ENCODE measurements at regions not wholly inside any gene's neighbourhood (a gene's known extent, or its start where the extent isn't known, plus 50 kb on each side); places are given as distances from the start of the nearest gene placed in this dataset.
A peak's percentile ranks its signal among the peaks of the same experiment; 100 is the strongest.
"Not testable (repeated sequence)": the region's sequence is repeated elsewhere in the genome, so short reads cannot be mapped to it uniquely, and the experiment has no call there.

DNA sequence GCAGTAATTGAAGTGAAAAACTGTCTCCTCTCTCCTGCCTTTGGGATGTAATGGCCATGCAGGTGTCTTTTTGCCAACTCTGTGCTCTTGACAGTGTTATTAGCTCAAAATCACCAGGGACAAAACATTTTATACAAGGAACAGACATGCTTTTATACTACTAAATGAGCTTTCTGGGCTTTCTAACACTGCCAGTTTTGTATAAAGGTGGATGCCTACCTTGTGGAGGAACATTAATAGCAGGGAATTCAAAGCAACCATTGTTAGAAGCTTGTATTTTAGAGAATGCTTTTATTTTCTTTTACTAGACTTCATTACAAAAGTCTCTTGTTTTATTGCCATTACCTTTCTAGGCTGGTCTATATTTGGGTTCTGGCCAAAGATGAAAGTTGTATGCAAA lies 54.7 kb upstream of the ARSJ start:
- ChIA-PET POLR2A (no interaction called here), CTCF (interaction anchor here (0.7 kb wide), 1 partner anchor 11 kb away, joined by 3 read pairs; no protein-coding TSS in a partner anchor)
- no peaks in the 10 kb centered on the region for H3K36me3 Mint-ChIP-seq (ENCODE audit: low read depth)
- ATAC-seq (no peak), DNase-seq (no peak)
- H3K27me3 Mint-ChIP-seq = no peaks in the 10 kb centered on the region
- H3K9me3 Mint-ChIP-seq (ENCODE audit: low read depth) = no peaks in the 10 kb centered on the region
- no peak overlapping the region for H3K27ac Mint-ChIP-seq
- no peak overlapping the region for H3K4me3 Mint-ChIP-seq
- intact Hi-C loops (cut with DNase I, micrococcal nuclease) = no loop called here
- no peaks in the 10 kb centered on the region for H3K4me1 Mint-ChIP-seq

DNA sequence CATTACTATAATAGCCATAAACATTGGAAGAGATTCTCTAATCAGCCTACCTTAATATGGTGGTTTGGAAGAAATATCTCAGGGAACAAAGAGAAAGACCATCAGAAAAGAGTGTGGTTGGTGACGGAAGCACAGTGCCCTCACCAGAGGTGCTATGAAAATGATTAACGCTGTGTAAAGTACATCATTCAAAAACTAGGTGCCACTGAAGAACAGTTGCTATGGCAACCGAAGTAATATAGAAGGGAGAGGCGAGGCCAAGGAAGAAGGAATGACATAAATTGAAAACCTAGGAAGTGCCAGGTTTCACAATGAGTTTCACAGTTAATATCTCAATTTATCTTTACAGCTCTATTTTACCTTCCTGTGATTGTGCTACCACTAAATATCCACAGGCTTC lies 57.0 kb upstream of the ARSJ start:
- H3K36me3 Mint-ChIP-seq (ENCODE audit: low read depth) = no peaks in the 10 kb centered on the region
- ATAC-seq (no peak), DNase-seq (no peak)
- H3K27ac Mint-ChIP-seq = no peak overlapping the region
- H3K9me3 Mint-ChIP-seq (ENCODE audit: low read depth) = no peaks in the 10 kb centered on the region
- ChIA-PET CTCF (interaction anchor here (1.0 kb wide), 1 partner anchor 718 kb away, joined by 4 read pairs; no protein-coding TSS in a partner anchor), POLR2A (no interaction called here)
- H3K4me1 Mint-ChIP-seq = peaks cover 8% of the 10 kb centered on the region
- no peaks in the 10 kb centered on the region for H3K27me3 Mint-ChIP-seq
- intact Hi-C loops (cut with DNase I, micrococcal nuclease) = no loop called here
- no peak overlapping the region for H3K4me3 Mint-ChIP-seq

DNA sequence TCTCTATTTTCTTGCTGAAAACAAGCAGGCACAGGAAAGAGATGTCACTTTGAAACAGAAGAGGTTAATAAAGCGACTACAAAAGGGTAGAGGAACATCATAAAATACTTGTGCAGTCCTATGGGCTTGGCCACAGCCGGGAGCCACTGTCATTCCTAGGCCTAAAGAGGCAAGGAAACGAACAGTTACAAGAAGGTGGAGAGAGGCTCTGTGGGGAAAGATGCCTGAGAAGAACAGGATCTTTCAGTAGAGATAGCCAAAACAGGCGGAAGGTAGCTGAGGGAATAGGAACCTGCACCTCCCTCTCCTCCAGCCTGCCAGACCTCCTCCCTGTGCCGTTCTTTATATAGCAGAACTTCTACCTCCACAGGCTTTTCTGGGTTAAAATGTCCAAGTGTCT lies 57.4 kb upstream of the ARSJ start:
- ChIA-PET POLR2A (no interaction called here), CTCF (interaction anchor here (1.0 kb wide), 1 partner anchor 719 kb away, joined by 4 read pairs; no protein-coding TSS in a partner anchor)
- Mint-ChIP-seq H3K27me3 (no peaks in the 10 kb centered on the region), H3K4me1 (peaks cover 8% of the 10 kb centered on the region), H3K27ac (no peak overlapping the region), H3K9me3 (ENCODE audit: low read depth) (no peaks in the 10 kb centered on the region), H3K36me3 (ENCODE audit: low read depth) (no peaks in the 10 kb centered on the region), H3K4me3 (no peak overlapping the region)
- ATAC-seq = no peak
- no peak for DNase-seq
- intact Hi-C loops (cut with DNase I, micrococcal nuclease) = no loop called here

DNA sequence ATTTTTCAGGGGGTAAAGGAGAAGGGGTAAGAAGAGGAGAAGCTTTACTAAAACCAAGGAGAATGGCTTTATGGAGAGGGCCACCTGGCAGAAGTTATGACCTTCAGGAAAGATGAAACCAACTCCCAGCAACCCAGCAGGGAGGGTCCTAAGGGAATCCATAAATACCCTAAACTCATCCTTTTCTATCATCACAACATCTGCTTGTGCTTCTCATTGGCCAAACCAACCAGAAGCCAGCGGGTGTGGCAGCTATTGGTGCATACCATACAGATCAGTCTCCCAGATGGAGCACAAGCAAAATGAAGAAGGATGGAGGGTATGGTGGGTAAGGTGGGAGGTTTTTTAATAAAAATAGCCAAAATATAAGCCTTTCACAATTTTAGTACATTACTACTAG lies 58.5 kb upstream of the ARSJ start:
- no peak for ATAC-seq
- ChIA-PET POLR2A (interaction anchor here (0.6 kb wide), 1 partner anchor 435 kb away, joined by 3 read pairs; no protein-coding TSS in a partner anchor), CTCF (interaction anchor here (0.7 kb wide), 1 partner anchor 854 kb away, joined by 3 read pairs; no protein-coding TSS in a partner anchor)
- Mint-ChIP-seq H3K27me3 (no peaks in the 10 kb centered on the region), H3K4me1 (peaks cover 8% of the 10 kb centered on the region), H3K27ac (no peak overlapping the region), H3K36me3 (ENCODE audit: low read depth) (no peaks in the 10 kb centered on the region), H3K4me3 (no peak overlapping the region), H3K9me3 (ENCODE audit: low read depth) (no peaks in the 10 kb centered on the region)
- DNase-seq = no peak
- intact Hi-C loops (cut with DNase I, micrococcal nuclease) = no loop called here

DNA sequence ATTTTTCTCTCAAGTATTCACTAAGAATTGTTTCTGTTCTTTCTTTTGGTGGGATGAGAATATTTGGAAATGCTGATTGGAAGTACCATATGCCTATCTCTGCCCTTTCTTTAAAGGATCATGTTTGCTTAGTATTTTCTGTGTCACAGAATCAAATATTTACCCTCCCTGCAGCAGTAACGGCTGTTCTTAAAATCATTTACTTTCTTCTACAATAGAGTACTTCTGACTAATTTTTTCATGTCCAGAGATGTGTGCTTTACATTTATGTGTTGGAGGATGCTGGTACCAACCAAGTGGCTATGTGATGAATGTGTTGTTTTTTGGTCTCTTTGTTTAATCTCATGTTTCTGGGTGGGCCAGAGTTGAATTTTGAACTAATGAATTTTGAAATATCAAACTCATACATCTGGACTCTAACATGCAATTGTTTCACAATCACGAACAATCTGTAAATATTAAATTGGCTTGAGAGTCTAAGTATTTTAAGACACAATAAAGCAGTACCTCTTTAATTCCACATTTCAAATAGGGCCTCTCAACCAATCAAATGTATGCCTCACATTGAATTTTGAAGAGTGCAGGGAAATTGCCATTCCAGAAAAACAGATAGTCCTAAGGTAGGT lies 59.4 kb upstream of the ARSJ start:
- ChIA-PET CTCF (no interaction called here), POLR2A (no interaction called here)
- DNase-seq (no peak), ATAC-seq (no peak)
- H3K9me3 Mint-ChIP-seq (ENCODE audit: low read depth) = no peaks in the 10 kb centered on the region
- no peaks in the 10 kb centered on the region for H3K36me3 Mint-ChIP-seq (ENCODE audit: low read depth)
- H3K27me3 Mint-ChIP-seq = no peaks in the 10 kb centered on the region
- H3K27ac Mint-ChIP-seq = no peak overlapping the region
- no peak overlapping the region for H3K4me3 Mint-ChIP-seq
- peaks cover 8% of the 10 kb centered on the region for H3K4me1 Mint-ChIP-seq
- intact Hi-C loops (cut with DNase I, micrococcal nuclease) = no loop called here

DNA sequence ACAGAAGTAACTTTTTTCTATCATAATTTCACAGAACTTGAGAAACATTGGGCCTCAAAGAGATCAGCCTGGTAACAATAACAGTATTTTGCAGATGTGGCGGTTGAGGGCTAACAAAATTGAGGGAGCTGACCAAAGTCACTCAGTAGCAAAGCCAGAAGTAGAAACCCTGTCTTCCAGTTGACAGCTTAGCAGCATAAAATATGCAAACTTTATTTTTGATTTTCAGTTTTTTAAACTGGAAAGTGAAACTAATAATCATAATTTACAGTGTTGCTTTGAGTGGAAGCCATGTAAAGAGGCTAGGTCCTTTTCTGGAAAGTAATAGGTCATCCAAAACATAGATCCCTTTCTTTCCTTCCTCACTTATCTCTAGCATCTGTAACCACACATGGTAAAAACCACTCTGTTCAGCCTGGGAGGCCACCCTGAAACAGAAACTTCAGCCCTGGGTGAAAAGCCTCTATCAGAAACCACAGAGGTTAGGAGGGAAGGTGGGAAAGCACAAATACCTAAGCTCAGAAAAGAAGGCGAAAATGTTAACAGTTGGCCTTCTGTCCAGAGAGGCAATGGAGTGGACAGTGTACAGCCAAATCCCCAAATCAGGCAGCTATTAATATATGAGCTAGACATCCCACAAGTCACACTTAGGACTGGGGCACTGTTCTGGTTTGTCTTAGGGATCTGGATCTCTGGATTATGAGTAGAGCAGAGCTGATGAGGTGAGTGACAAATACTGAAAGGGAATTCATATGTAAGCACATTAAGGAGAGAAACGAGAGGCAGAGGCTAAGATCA lies 61.1 kb upstream of the ARSJ start:
- DNase-seq (no peak), ATAC-seq (peak; percentile 26)
- Mint-ChIP-seq H3K27ac (no peak overlapping the region), H3K27me3 (no peaks in the 10 kb centered on the region), H3K4me3 (no peak overlapping the region), H3K4me1 (peaks cover 8% of the 10 kb centered on the region), H3K9me3 (ENCODE audit: low read depth) (no peaks in the 10 kb centered on the region), H3K36me3 (ENCODE audit: low read depth) (no peaks in the 10 kb centered on the region)
- CTCF ChIA-PET = interaction anchor here (0.9 kb wide), 1 partner anchor 316 kb away, joined by 3 read pairs; no protein-coding TSS in a partner anchor
- POLR2A ChIA-PET = no interaction called here
- intact Hi-C loops (cut with DNase I, micrococcal nuclease) = no loop called here

DNA sequence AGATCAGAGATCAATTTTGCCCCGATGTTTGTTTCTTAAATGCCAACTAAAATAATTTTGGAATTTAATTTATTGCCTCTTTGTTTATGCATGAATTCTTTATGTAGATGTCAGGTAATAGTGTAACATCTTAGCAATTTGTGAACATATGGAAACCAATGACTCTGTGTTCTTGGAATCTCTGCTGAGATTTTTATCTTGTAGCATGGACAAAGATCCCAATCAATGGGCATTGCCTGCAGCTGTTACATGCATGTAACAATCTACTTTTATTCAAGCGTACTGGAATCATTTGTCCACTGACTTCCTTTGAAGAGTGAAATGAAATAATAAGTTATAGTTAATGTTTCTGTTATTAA lies 61.6 kb upstream of the ARSJ start:
- Mint-ChIP-seq H3K9me3 (ENCODE audit: low read depth) (no peaks in the 10 kb centered on the region), H3K36me3 (ENCODE audit: low read depth) (no peaks in the 10 kb centered on the region), H3K27me3 (no peaks in the 10 kb centered on the region), H3K27ac (no peak overlapping the region), H3K4me3 (no peak overlapping the region), H3K4me1 (peaks cover 8% of the 10 kb centered on the region)
- ATAC-seq = no peak
- CTCF ChIA-PET = interaction anchor here (0.9 kb wide), 1 partner anchor 316 kb away, joined by 3 read pairs; no protein-coding TSS in a partner anchor
- intact Hi-C loops (cut with DNase I, micrococcal nuclease) = no loop called here
- no peak for DNase-seq
- POLR2A ChIA-PET = no interaction called here

DNA sequence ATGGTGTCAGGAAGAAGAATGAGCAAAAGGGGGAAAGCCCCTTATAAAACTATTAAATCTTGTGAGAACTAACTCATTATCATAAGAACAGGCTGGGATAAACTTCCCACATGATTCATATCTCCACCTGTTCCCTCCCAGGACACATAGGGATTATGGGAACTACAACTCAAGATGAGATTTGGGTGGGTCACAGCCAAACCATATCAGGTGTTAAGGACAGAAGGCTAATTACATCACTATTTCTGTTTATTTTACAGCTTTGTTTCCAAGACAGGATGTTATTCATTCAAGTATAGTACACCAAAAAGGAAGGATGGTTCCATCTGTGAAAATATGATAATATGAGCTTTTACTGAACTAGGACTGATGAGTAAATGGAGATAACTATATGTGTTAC lies 63.7 kb upstream of the ARSJ start:
- Mint-ChIP-seq H3K27ac (no peak overlapping the region), H3K9me3 (ENCODE audit: low read depth) (no peaks in the 10 kb centered on the region), H3K4me3 (no peak overlapping the region), H3K27me3 (no peaks in the 10 kb centered on the region), H3K4me1 (peaks cover 8% of the 10 kb centered on the region), H3K36me3 (ENCODE audit: low read depth) (no peaks in the 10 kb centered on the region)
- POLR2A ChIA-PET = no interaction called here
- no peak for DNase-seq
- intact Hi-C loops (cut with DNase I, micrococcal nuclease) = no loop called here
- CTCF ChIA-PET = interaction anchor here (0.5 kb wide), 1 partner anchor 13 kb away, joined by 4 read pairs; no protein-coding TSS in a partner anchor
- no peak for ATAC-seq

DNA sequence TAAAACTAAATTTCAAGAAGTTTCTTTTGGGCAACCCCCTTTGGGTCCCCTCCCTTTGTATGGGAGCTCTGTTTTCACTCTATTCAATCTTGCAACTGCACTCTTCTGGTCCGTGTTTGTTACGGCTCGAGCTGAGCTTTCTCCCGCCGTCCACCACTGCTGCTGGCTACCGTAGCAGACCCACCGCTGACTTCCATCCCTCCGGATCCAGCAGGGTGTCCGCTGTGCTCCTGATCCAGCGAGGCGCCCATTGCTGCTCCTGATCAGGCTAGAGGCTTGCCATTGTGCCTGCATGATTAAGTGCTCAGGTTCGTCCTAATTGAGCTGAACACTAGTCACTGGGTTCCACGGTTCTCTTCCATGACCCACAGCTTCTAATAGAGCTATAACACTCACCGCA lies 64.9 kb upstream of the ARSJ start:
- H3K4me1 Mint-ChIP-seq; H3K36me3 Mint-ChIP-seq (ENCODE audit: low read depth); intact Hi-C loops (cut with DNase I, micrococcal nuclease); H3K27me3 Mint-ChIP-seq; H3K4me3 Mint-ChIP-seq; DNase-seq; H3K27ac Mint-ChIP-seq; H3K9me3 Mint-ChIP-seq (ENCODE audit: low read depth); ATAC-seq; POLR2A ChIA-PET: not testable (repeated sequence)
- CTCF ChIA-PET = interaction anchor here (0.7 kb wide), 1 partner anchor 11 kb away, joined by 3 read pairs; no protein-coding TSS in a partner anchor

DNA sequence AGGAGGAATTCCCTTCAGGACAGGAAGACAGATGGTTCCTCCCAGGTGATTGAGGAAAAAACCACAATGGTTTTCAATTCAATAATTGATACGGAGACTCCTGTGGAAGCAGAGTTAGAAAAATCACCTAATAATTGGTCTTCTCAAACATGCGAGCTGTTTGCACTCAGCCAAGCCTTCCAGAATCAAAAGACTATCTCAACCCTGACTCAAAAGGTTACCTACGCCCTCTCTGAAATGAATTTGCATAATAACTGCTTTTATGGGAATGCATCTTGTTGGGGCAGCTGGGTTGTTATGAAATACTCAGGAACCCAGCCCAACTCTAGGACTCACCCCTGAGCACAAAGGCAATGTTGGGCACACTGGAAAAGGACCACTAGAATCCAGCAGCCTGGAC lies 66.9 kb upstream of the ARSJ start:
- POLR2A ChIA-PET = no interaction called here
- H3K36me3 Mint-ChIP-seq (ENCODE audit: low read depth) = no peaks in the 10 kb centered on the region
- no peaks in the 10 kb centered on the region for H3K4me1 Mint-ChIP-seq
- no peak for DNase-seq
- ATAC-seq = no peak
- intact Hi-C loops (cut with DNase I, micrococcal nuclease) = no loop called here
- no peaks in the 10 kb centered on the region for H3K9me3 Mint-ChIP-seq (ENCODE audit: low read depth)
- no peak overlapping the region for H3K27ac Mint-ChIP-seq
- CTCF ChIA-PET = no interaction called here
- no peaks in the 10 kb centered on the region for H3K27me3 Mint-ChIP-seq
- H3K4me3 Mint-ChIP-seq = no peak overlapping the region

DNA sequence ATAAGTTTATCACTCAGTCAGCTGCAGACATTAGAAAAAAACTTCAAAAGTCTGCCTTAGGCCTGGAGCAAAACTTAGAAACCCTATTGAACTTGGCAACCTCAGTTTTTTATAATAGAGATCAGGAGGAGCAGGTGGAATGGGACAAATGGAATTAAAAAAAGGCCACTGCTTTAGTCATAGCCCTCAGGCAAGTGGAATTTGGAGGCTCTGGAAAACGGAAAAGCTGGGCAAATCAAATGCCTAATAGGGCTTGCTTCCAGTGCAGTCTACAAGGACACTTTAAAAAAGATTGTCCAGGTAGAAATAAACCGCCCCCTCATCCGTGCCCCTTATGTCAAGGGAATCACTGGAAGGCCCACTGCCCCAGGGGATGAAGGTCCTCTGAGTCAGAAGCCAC lies 68.7 kb upstream of the ARSJ start:
- H3K36me3 Mint-ChIP-seq (ENCODE audit: low read depth); DNase-seq; H3K27ac Mint-ChIP-seq; H3K9me3 Mint-ChIP-seq (ENCODE audit: low read depth); H3K27me3 Mint-ChIP-seq; ATAC-seq; intact Hi-C loops (cut with DNase I, micrococcal nuclease); H3K4me1 Mint-ChIP-seq; H3K4me3 Mint-ChIP-seq; POLR2A ChIA-PET; CTCF ChIA-PET: not testable (repeated sequence)

DNA sequence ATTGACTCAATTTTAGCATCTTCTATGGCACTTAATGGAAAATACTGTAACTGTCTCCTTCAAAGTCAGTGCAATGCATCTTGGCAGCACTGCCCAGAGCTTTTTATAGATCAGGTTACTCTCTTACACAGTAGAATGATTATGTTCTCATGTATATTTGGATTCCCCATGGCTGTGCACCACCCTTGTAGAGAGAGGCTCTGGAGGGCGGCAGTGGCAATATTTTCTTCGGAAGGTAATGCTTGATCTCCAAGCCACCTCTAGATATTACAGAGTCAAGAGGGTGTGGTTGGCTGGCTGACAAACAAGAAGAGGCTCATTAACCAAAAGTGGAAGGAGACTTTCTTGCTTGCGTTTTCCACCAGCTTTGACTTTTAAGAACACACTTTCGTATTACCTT lies 72.8 kb upstream of the ARSJ start:
- Mint-ChIP-seq H3K36me3 (ENCODE audit: low read depth) (no peaks in the 10 kb centered on the region), H3K27ac (no peak overlapping the region), H3K4me1 (peaks cover 3% of the 10 kb centered on the region), H3K4me3 (no peak overlapping the region), H3K9me3 (ENCODE audit: low read depth) (peaks cover 7% of the 10 kb centered on the region), H3K27me3 (no peaks in the 10 kb centered on the region)
- CTCF ChIA-PET = no interaction called here
- intact Hi-C loops (cut with DNase I, micrococcal nuclease) = no loop called here
- ATAC-seq (no peak), DNase-seq (no peak)
- POLR2A ChIA-PET = interaction anchor here (0.5 to 0.6 kb wide), 2 partner anchors 15 to 29 kb away, joined by 4 to 5 read pairs; no protein-coding TSS in a partner anchor

Measured in activated CD4-positive, alpha-beta T cell treated with anti-CD3 and anti-CD28 coated beads for 36 hours (primary cell).